GM23338 (cell line): ENCODE measurements at regions not wholly inside any gene's neighbourhood (a gene's known extent, or its start where the extent isn't known, plus 50 kb on each side); places are given as distances from the start of the nearest gene placed in this dataset.

Source experiments
- ATAC-seq: fragments of 200-7000 bp; cut with Tn5 transposase; 3 replicates; pipeline ENCODE4 v1.9.1; 2020
- DNase-seq: peaks from one replicate; pipeline ENCODE4 v3.0.0-alpha.2; 2015; ENCODE audit warnings: low spot score
- H2AFZ ChIP-seq: fragments of 200-600 bp; sonication (generic); 2 replicates; pipeline ENCODE4 v1.8.0; 2016; ENCODE audit warnings: antibody characterized with exemption, mild to moderate bottlenecking, moderate library complexity
- H3F3A ChIP-seq: fragments of 200-600 bp; sonication (generic); replicated peaks from 2 replicates; pipeline ENCODE4 v1.8.0; 2017; ENCODE audit warnings: antibody characterized with exemption, mixed run types, low read depth
- H3K27ac ChIP-seq: fragments of 200-600 bp; sonication (generic); 2 replicates; pipeline ENCODE4 v1.6.1; 2016; ENCODE audit warnings: low read depth
- H3K27me3 ChIP-seq: fragments of 200-600 bp; sonication (generic); 2 replicates; pipeline ENCODE4 v1.8.0; 2016; ENCODE audit warnings: mild to moderate bottlenecking, mixed run types, moderate library complexity; ENCODE audit not compliant: insufficient read depth
- H3K36me3 ChIP-seq: fragments of 200-600 bp; sonication (generic); 2 replicates; pipeline ENCODE4 v1.8.0; 2016; ENCODE audit warnings: mild to moderate bottlenecking; ENCODE audit not compliant: insufficient read depth
- H3K4me1 ChIP-seq: fragments of 200-600 bp; sonication (generic); 2 replicates; pipeline ENCODE4 v1.8.0; 2016; ENCODE audit warnings: mild to moderate bottlenecking, moderate library complexity; ENCODE audit not compliant: insufficient read depth
- H3K4me2 ChIP-seq: fragments of 200-600 bp; sonication (generic); 2 replicates; pipeline ENCODE4 v1.7.1; 2017; ENCODE audit warnings: mixed run types
- H3K4me3 ChIP-seq: fragments of 200-600 bp; sonication (generic); 2 replicates; pipeline ENCODE4 v1.6.1; 2016; ENCODE audit warnings: mixed run types
- H3K79me2 ChIP-seq: fragments of 200-600 bp; sonication (generic); replicated peaks from 2 replicates; pipeline ENCODE4 v1.8.0; 2017; ENCODE audit warnings: mild to moderate bottlenecking; ENCODE audit not compliant: insufficient read depth
- H3K9me2 ChIP-seq: fragments of 200-600 bp; sonication (generic); 2 replicates; pipeline ENCODE4 v1.8.0; 2017; ENCODE audit not compliant: insufficient read depth
- H4K20me1 ChIP-seq: fragments of 200-600 bp; sonication (generic); replicated peaks from 2 replicates; pipeline ENCODE4 v1.8.0; 2017; ENCODE audit warnings: mild to moderate bottlenecking; ENCODE audit not compliant: insufficient read depth
- H3K27ac Mint-ChIP-seq: 2 replicates; pipeline ENCODE4 v1.8.0; 2020; ENCODE audit warnings: inconsistent platforms, mild to moderate bottlenecking, moderate library complexity, mixed read lengths
- H3K27me3 Mint-ChIP-seq: 3 replicates; pipeline ENCODE4 v1.8.0; 2022; ENCODE audit warnings: low read depth, mild to moderate bottlenecking, moderate library complexity, mixed read lengths, inconsistent platforms; ENCODE audit not compliant: insufficient read depth, poor library complexity
- H3K36me3 Mint-ChIP-seq: 3 replicates; pipeline ENCODE4 v1.8.0; 2021; ENCODE audit warnings: low read depth, mild to moderate bottlenecking, inconsistent platforms, moderate library complexity, mixed read lengths
- H3K4me1 Mint-ChIP-seq: 3 replicates; pipeline ENCODE4 v1.8.0; 2020; ENCODE audit warnings: mild to moderate bottlenecking, inconsistent platforms, mixed read lengths
- H3K4me3 Mint-ChIP-seq: 3 replicates; pipeline ENCODE4 v1.8.0; 2021; ENCODE audit warnings: moderate library complexity, mild to moderate bottlenecking, inconsistent platforms, mixed read lengths
- H3K9me3 Mint-ChIP-seq: 3 replicates; pipeline ENCODE4 v1.8.0; 2020; ENCODE audit warnings: moderate library complexity, mild to moderate bottlenecking, inconsistent platforms, mixed read lengths
- ETS1 ChIP-seq: IDR thresholded peaks from 2 replicates; pipeline ENCODE4 v1.6.1; 2016; ENCODE audit warnings: antibody characterized with exemption
- EZH2 ChIP-seq: fragments of 200-600 bp; sonication (generic); IDR thresholded peaks from one replicate; pipeline ENCODE4 v1.8.0; 2017; ENCODE audit warnings: antibody characterized with exemption, mild to moderate bottlenecking, low read depth; ENCODE audit not compliant: unreplicated experiment
- JUNB ChIP-seq: IDR thresholded peaks from one replicate; pipeline ENCODE4 v1.6.1; 2016; ENCODE audit warnings: antibody characterized with exemption; ENCODE audit not compliant: unreplicated experiment
- NANOG ChIP-seq: IDR thresholded peaks from 2 replicates; pipeline ENCODE4 v1.6.1; 2016; ENCODE audit warnings: antibody characterized with exemption, borderline replicate concordance
- REST ChIP-seq: IDR thresholded peaks from one replicate; pipeline ENCODE4 v1.6.1; 2018; ENCODE audit warnings: antibody characterized with exemption; ENCODE audit not compliant: unreplicated experiment
- STAT1 ChIP-seq: IDR thresholded peaks from one replicate; pipeline ENCODE4 v1.6.1; 2016; ENCODE audit warnings: antibody characterized with exemption; ENCODE audit not compliant: unreplicated experiment
- ZNF114 ChIP-seq: fragments of 250-450 bp; sonication (Bioruptor Pico); IDR thresholded peaks from 2 replicates; pipeline ENCODE4 v1.5.0; 2020; ENCODE audit warnings: mild to moderate bottlenecking, moderate library complexity

- H2AFZ ChIP-seq: no peak overlapping the region
- no peak for DNase-seq
- ATAC-seq: no peak
Measured at GRCh38 chr11:103744496-103745153, 291.8 kb upstream of the DDI1 start.

GRCh38 chr11:103749158-103749557 lies 287.3 kb upstream of the DDI1 start:
- ATAC-seq: no peak

More at GRCh38 chr11:103744496-103745153, 291.8 kb upstream of the DDI1 start:
- Histone ChIP-seq H4K20me1 (no peaks in the 10 kb centered on the region), H3K36me3 (no peaks in the 10 kb centered on the region), H3K27me3 (no peaks in the 10 kb centered on the region), H3K27ac (no peak overlapping the region), H3K4me1 (peaks cover 3% of the 10 kb centered on the region; the same call in 1 of the 2 replicates), H3K4me2 (no peak overlapping the region), H3K4me3 (no peak overlapping the region), H3K79me2 (no peaks in the 10 kb centered on the region), H3F3A (no peaks in the 10 kb centered on the region), H3K9me2 (peaks cover 4% of the 10 kb centered on the region; the same call in 1 of the 2 replicates)
- no peak for TF ChIP-seq REST
- peaks cover 2% of the 10 kb centered on the region for H3K27me3 Mint-ChIP-seq
- H3K4me1 Mint-ChIP-seq: peaks cover 3% of the 10 kb centered on the region
- peaks cover 8% of the 10 kb centered on the region; the same call in 2 of the 3 replicates for H3K9me3 Mint-ChIP-seq
- H3K4me3 Mint-ChIP-seq: no peak overlapping the region
- H3K36me3 Mint-ChIP-seq: peaks cover 5% of the 10 kb centered on the region; the same call in 1 of the 3 replicates
- no peak overlapping the region for H3K27ac Mint-ChIP-seq

More at GRCh38 chr11:103749158-103749557, 287.3 kb upstream of the DDI1 start:
- Histone ChIP-seq H3K4me1 (no peaks in the 10 kb centered on the region), H3K79me2 (no peaks in the 10 kb centered on the region), H3F3A (no peaks in the 10 kb centered on the region), H3K9me2 (peaks cover 1% of the 10 kb centered on the region), H4K20me1 (no peaks in the 10 kb centered on the region), H2AFZ (no peak overlapping the region), H3K27me3 (no peaks in the 10 kb centered on the region), H3K36me3 (no peaks in the 10 kb centered on the region), H3K27ac (no peak overlapping the region), H3K4me2 (no peak overlapping the region), H3K4me3 (no peak overlapping the region)
- TF ChIP-seq ZNF114 (CRISPR knock-in tag): no peak
- no peak for TF ChIP-seq NANOG
- TF ChIP-seq EZH2: no peak
- no peak for TF ChIP-seq REST
- no peak for TF ChIP-seq ETS1
- TF ChIP-seq STAT1: no peak
- TF ChIP-seq JUNB: no peak
- H3K4me1 Mint-ChIP-seq: no peaks in the 10 kb centered on the region
- peaks cover 1% of the 10 kb centered on the region for H3K27me3 Mint-ChIP-seq
- H3K27ac Mint-ChIP-seq: no peak overlapping the region
- H3K36me3 Mint-ChIP-seq: peaks cover 3% of the 10 kb centered on the region; the same call in 1 of the 3 replicates
- H3K4me3 Mint-ChIP-seq: no peak overlapping the region
- no peak for DNase-seq
- H3K9me3 Mint-ChIP-seq: peaks cover 6% of the 10 kb centered on the region; the same call in 1 of the 3 replicates
